DMS53 (cell line): ENCODE measurements at regions not wholly inside any gene's neighbourhood (a gene's known extent, or its start where the extent isn't known, plus 50 kb on each side); places are given as distances from the start of the nearest gene placed in this dataset.

Source experiments
- DNase-seq: peaks from one replicate; lab custom pipeline; 2025; lab: John Stamatoyannopoulos, UW

DNA sequence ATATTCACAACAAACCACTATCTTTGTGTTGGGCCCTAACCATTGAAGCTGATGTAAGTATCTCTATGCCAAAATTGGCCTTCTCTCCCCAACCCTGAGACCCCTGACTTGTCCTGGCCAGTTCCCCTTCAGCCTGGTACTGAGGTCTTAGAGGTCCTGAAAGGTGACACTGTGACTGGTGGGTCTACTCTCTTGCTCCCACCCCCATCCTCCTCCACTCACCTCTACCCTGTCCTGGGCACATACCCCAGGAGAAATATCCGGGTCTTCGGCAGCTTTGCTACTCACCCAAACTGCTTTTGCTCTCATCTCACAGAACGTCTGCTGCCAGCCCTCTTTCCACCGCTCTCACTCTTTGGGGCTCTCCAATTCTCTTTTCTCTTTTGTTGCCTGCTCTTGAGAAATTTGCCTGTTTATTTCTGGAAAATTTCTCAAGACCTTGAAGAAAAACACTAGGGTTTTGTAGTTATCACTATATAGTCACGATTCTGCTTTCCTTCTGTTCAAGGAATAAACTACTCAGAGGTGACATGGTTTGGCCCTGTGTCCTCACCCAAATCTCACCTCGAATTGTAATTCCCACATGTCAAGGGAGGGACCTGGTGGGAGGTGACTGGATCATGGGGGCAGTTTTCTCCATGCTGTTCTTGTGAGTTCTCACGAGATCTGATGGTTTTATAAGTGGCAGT is 133.8 kb upstream of the PKDCC start:
- DNase-seq = no peak

DNA sequence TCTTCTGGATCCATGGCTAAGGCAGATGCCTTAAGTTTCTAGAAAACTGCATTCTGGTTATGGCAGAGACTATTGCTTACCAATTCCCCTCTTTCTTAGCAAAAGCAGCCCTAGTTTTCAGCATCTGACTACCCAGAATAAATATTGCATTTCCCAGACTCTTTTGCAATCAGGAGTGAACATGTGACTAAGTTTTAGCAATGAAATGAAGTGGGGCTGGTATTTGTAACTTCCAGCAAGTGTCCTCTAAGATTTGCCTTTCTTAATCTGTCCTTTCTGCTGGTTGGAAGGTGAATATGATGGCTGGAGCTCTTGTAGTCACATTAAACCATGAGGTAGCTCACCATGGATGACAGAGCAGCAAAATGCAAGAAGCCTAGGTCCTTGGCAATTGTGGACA is 132.9 kb upstream of the PKDCC start:
- no peak for DNase-seq

DNA sequence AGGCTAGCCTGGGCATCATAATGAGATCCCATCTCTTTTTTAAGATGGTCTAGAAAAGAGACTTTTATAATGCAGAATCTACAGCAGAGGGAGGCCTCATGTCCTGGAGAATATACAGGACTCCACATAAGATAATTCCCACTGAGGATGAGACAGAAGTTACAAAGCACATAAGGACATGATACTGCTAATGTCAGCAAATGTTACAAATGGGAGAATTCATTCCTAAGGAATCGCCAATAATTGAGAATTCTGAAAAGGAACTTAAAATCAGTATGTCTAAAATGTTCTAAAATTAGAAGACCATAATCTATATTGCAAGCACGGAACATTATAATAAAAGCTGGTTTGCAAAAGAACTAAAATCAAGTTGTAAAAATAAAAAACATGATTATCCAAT is 131.6 kb upstream of the PKDCC start:
- no peak for DNase-seq

DNA sequence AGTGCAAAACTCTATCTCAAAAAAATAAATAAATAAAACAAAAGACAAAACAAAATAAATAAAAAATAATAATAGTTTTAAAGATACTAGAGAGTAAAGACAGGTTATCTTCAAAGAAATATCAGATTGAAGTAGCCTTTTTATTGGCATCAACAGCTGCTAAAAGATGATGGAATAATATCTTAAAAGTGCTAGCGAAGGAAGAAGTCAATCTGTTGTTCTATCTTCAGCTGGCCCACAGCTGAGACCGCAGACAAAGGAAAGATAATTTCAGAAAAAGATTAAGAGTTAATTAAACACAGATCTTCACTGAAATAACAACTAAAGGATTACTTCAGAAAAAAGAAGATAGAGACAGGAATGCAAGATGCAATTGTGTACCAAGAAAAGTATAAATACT is 130.2 kb upstream of the PKDCC start:
- no peak for DNase-seq

DNA sequence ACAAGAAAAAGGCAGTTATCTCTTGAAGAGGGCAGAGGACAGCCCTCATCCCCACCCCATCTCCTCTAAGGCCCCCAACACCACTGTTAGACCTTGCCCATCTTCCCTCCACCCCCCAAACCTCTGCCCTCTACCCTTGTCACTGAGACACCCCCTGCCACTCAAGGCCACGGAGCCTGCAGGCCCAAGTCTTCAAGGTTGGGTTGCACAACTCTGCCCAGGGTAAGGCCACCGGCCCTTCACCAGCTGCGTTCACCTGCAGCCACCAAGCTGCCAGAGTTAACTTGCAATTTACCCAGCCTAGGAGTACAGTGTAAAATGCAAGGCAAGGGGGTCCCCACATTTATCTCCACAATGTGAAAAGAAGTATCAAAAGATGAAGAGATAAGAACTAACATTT is 128.7 kb upstream of the PKDCC start:
- no peak for DNase-seq

DNA sequence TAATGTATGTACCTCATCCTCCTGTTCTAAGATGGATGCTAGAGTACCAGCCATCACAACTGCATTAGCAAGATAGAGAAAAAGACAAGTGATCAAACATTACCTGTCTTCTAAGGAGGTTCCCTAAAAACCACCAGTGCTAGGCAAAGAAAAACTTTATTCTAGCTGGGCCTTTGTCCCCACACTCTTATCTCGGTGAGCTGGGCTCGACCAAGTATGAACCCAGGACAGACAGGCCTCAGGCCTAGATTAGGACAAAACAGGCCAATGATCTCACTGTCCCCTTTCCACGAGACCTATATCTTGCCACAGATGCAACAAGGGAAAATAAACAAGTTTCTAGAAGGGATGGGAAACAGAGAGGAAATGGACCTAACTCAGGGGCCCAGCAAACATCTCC is 127.6 kb upstream of the PKDCC start:
- DNase-seq = no peak

DNA sequence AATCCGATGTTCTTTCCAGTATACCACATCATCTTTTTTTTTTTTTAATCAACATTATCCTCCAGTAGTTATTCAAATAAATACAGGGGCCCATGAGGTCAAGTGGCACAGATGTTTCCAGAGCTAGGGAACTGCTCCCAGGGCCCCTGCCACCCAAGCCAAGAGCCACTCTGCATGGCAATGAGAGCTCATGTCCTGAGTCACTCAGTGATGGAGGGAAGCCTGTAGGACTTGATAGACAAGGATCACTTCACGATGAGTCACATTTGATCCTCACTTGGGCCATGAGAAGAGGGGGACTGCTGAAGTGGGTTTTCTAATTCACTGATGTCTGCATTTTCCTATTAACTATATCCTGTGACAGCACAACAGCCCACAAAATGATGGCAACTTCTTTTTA is 127.0 kb upstream of the PKDCC start:
- DNase-seq = peak; percentile 72

DNA sequence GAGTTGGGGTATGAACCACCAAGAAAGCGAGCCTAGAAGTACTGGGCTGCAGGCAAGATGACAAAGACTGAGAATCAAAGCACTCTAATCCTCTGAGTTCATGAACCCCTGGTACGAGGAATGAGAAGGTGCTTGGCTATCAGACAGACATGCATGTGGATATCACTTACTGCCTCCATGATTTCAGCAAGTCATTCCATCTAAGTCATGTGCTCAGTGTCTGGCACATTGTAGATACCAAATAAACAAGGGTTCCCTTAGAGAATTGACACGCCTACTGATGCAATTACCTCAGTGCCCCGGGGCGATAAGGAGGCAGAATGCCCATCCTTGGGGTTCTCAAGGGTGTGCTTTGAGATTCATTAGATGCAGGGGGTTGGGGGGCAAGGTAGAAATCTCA is 125.6 kb upstream of the PKDCC start:
- DNase-seq = peak; percentile 27

DNA sequence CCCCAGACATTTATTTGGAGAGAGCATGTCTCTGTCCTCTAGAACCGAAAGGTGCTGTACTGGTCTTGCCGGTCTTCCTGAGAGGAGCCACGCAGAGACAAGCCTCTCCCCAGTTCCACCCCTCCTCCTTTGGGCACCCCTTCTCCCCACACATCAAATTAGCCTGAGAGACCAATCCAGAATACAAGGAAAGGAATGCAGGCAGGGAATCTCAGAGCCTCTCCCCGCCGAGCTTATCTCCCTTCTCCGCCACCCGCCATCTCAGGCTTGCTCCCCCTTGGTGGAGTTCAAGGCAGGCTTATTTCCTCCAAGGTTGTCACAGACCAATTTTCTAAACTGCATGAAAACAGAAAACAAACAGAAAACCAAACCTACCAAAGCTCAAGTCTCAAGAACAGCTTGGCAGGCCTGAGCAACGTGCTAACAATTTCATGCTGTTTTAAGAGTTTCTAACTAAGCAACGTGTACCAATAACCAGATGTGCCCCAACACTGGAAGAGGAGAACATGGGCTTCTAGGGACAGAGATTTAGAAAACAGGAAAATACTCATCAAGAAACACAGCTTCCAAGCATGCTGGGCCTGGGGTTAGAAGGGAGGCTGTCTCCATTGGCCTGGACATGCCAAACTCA is 124.5 kb upstream of the PKDCC start:
- DNase-seq = no peak

DNA sequence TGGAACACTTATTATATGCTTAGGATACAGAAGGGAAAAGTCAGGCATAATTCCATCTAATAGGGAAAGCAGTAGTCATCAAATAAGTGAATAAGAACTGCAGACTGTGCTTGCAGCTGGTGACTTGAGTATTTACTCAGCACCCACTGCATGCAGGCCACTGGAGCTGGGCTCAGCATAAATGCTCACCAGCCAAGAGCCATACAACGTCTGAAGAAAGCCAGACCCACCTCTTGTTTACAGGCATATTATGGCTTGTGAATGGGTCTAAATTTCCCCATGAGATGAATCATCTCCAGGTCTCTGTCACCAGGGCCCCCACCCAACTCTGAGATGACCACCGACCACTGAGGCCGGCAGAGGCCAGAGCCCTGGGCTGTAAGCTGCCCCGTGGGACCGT is 123.8 kb upstream of the PKDCC start:
- DNase-seq = no peak

DNA sequence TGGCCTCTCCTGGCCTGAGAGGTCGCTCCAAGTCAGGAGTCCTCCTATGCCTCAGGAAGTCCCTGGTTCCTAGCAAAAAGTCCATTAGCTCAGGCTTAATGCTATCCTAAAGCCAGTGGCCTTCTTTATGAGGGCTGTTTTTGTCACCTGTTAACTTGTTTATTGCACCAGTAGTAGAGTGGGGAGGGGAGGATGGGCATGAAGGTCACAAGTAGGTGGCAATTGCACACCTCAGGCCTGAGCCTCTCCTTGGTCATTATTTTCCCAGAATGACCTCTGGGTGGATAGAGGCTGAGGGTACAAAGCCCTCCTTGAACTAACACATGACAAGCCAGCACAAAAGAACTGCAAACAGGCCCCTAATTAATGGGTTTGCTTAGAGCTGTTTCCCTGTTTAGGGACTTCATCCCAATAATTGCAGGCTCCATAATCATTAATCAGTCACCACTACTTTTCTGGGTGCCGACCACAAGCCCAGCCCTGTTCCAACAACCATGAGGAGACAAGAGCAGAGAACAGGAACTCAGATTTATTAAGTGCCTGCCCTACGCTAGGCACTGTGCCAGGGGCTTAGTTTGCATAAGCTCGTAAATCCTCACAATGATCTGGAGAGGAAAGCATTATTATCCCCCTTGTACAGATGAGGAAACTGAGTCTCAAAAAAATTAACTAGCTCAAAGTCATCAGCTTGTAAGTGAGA is 123.0 kb upstream of the PKDCC start:
- no peak for DNase-seq

DNA sequence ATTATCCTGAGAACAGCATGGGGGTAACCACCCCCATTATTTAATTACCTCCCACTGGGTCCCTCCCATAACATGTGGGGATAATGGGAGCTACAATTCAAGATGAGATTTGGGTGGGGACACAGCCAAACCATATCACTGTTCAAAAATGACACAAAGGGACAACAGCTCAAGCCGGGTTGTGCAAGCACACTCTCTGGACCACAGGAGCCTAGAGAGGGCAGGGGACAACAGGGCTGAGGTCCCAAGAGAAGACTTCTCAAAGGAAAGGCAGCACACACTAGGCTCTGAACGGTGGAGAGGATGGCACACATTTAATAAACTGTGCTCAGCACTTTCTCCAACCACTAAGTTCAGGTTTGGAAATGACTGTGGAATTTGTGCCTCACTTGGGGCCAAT is 122.1 kb upstream of the PKDCC start:
- DNase-seq = no peak

DNA sequence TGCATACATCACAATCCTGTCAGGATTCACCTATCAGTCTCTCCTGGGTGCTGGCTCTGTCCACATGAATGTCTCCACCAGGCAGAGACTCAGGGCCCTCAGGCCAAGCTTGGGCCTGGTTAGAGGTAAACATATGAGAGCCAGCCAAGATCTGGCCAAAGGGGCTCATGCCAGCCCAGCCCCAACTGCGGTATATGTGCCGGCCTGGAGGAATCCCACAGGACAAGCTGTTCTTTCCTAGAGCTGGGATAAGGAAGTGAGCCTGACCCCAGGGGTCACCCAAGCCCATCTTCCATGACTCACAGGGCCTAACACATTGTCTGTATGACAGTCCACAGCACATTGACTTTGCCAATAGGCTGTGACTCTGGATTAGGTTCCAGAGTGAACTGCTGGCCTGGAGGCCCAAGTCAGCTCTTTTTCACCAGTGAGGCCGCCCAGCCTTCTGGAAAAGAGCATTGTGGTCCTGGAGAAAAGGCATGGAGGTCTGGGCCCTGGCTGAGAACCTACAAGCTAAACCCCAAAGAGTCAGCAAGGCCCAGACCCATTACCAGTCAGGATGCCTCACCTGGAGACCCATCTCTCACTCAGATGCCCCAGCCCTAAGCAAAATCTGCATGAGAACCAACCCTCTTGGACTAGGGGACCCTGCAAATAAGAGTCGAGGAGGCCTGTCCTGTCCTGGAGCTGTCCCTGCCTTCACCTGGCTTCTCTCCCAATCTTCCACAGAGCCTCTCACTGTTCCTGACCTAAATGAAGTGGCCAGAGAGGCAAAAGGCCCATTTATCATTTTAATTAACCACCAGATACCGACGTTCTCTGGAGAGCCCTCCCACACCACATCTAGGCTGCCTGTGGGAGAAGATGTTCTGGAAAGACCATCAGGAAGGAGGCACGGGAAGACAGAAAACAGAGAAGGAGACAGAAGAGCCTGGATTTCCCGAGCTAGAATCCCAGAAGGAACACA is 120.9 kb upstream of the PKDCC start:
- no peak for DNase-seq

DNA sequence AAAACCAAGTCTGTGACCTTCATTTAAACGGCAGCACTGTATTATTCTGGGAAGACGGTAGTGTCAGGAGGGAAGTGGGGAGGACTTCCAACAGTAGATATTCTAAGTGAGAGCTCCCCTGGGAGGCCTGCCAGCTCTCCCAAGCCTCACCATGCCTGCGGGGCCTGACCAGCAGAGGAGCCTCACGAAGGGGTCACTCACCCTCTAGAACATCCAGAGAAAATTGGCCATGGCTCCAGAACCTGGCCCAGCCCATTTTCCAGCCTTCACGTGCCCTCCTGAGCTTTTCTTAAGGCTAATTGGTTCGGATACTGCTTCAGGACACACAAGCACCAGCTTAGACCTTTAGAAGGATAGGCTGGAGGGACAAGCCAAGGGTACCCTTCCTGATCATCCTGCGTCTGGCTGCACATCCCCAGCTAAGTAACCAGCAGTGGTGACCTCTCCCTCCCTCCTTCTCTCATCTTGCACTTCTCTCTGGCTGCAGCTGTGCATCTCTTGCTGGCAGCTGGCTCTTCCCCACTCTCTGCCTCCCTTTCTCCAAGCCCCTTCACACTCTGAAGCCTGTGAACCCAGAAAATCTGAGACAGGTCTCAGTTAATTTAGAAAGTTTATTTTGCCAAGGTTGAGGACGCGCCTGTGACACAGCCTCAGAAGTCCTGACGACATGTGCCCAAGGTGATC is 120.1 kb upstream of the PKDCC start:
- no peak for DNase-seq

DNA sequence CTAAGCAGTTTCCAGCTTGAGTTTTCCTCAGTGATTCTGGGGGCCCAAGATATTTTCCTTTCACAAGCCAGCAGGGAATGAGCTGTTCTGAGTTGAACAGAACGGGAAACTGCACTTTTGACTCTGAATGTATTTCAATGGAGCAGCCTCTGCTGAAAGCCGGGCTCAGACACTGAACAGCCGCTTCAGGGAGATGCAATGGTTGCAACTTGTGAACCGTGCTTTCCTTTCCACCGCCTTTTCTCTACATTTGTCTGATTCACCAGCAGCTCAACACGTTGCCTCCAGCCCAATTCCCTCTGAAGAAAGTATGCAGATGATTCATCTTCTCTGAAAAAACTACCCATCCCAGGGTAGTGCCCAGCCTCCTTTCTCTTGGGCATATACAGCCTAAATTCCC is 119.3 kb upstream of the PKDCC start:
- DNase-seq = no peak

DNA sequence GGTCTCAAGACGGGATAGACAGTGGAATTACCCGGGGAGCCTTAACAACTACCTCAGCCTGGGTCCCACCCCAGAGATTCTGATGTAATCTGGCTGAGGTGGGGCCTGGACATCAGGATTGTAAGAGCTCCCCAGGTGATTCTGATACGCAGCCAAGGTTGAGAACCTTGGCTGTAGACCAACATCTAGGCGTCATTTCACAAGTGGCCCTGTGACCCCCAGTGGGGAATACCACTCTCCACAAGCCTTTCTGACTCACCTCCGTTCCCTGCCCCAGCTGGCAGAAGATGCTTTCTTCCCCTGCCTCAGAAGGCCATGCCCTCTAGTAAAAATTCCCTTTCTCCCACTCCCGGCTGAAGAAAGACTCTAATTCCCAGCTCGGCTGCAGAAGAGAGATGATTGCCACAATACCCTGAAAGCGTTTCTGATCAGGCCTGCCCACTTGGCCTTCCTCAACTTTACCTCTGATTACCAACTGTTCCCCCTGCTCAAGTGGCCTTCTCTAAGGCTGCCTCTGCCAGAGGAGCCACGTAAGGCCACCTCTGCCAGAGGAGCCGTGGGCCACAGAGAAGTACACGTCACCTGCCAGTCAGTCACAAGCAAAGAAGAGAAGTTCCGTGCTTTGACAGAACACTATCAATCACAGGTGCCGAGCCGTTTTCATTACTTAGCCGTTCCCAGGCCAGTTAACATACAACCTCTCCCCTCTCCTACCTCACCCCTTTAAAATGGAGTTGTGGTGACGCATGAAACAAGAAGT is 116.8 kb upstream of the PKDCC start:
- no peak for DNase-seq

DNA sequence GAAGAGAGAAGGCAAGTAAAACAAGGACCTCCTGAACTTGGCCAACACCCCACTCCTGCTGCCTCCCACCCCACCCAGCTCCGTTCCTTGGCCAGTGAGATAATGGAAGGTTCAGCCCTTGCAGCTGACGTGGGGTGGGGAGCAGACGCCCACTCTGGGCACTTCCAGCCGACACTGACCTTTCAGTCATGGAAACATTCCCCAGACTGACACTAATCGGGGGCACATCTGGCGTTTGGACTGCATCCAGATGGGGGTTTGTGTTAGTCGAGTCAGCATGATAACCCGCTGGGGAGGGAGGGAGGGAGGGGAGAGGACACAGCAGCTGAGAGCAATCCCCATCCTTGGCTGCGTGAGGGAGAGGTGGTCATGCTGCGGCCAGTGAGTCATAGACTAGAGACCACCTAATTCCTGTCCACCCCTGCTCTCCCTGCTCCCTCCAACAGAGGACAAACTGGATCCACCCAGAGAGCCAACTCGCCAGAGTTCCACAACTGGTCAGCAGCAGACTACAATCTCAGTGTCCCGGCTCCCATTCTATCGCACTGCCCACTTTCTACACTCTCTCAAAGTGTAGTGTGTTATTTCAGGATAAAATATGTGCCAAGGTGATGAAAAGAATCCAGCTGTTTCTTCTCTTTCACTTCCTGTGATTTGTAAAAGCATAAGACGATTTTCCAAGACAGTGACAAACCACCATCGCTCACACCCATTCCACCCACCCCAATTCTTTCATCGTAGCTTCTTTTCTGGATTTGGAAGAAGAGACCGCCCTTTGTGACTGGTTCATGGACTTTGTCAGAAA is 115.4 kb upstream of the PKDCC start:
- no peak for DNase-seq

DNA sequence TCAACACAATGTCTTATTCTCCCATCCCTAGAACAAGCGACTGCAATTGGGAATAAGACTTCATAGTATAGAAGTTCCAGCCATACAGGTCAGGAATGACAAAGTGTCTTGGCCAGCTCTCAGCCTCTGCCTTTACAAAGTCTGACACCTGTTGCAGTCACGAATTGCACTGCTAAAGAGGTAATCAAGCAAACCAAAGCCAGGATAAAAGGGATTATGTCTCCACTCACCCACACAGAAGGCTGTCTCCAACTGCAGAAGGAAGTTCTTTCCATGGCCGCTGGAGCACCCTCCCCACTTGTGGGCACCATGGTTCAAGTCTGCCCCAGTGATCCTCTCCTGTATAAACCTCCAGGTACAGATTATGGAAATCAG is 114.8 kb upstream of the PKDCC start:
- no peak for DNase-seq

DNA sequence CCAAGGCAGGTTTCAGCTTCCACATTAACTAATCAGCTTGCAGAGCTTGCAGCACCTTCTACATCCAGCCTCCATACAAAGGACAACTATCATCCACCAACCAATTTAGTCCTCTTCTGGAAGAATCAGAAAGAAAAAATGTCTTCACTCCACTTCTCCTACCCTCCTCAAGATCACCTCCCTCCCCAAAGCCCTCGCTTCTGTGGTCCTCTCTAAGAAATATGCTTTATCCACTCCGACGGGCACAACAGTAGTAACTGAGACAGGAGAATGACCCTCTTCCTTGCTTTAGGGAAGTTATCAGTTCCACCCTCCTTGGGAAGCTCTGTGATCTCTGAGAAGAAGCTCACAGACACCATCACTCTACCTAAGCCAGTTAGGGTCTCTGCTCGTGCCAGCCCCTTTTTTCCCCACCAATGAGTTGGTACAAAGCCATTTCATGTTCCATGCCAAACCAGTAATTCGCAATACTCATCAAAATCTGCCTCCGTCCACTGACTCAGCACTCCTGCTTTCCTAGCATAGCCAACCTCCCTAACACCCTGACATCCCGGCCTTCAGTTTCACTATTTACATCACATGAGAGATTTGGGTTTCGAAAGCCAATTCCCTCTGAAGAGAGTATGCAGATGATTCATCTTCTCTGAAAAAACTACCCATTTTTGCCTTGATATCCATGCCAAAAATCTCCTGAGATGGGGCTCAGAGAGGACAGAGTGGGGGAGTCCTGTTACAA is 114.1 kb upstream of the PKDCC start:
- no peak for DNase-seq
